Esophagus muscularis mucosa (tissue), 3 donors: ENCODE measurements at regions not wholly inside any gene's neighbourhood (a gene's known extent, or its start where the extent isn't known, plus 50 kb on each side); places are given as distances from the start of the nearest gene placed in this dataset.

Experiments used
- POLR2AphosphoS5 ChIP-seq, 2 donors: sonication (generic); formaldehyde crosslinking; IDR thresholded peaks; one replicate each; pipeline ENCODE4 v1.6.1; 2017; ENCODE audit warnings: antibody characterized with exemption in 2 of 2
- TF ChIP-seq, protein P1 (sequence below), 3 experiments: fragments of 200-600 bp in 2 of 3; fragments of 450-650 bp in 1 of 3; sonication (generic) in 2 of 3; IDR thresholded peaks; one replicate each; pipeline ENCODE4 v1.5.1; 2017 to 2019; ENCODE audit warnings: antibody characterized with exemption in 3 of 3, mild to moderate bottlenecking in 2 of 3, moderate library complexity in 1 of 3

DNA sequence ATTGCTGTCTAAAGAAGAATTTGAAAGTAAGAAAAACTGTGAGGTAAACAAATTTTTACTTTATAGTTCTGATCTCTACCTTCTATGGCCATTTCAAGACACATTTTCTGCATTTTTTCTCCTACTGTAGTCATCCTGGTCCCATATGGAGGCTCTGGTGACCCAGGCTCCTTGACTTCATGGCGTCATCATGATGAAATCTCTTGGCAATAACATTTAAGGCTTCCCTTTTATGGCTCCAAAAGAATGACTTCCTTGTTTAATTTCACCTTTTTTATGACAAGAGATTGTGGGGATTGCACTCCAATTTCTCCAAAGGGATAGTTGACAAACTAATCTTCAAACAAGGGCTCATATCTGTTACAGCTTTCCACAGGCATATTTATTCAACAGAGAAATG lies 143.0 kb upstream of the SCN7A start:
- TF ChIP-seq, protein P1, sequence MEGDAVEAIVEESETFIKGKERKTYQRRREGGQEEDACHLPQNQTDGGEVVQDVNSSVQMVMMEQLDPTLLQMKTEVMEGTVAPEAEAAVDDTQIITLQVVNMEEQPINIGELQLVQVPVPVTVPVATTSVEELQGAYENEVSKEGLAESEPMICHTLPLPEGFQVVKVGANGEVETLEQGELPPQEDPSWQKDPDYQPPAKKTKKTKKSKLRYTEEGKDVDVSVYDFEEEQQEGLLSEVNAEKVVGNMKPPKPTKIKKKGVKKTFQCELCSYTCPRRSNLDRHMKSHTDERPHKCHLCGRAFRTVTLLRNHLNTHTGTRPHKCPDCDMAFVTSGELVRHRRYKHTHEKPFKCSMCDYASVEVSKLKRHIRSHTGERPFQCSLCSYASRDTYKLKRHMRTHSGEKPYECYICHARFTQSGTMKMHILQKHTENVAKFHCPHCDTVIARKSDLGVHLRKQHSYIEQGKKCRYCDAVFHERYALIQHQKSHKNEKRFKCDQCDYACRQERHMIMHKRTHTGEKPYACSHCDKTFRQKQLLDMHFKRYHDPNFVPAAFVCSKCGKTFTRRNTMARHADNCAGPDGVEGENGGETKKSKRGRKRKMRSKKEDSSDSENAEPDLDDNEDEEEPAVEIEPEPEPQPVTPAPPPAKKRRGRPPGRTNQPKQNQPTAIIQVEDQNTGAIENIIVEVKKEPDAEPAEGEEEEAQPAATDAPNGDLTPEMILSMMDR (IDR thresholded peaks at IDR 0.05): no peak
- no peak for TF ChIP-seq POLR2AphosphoS5 (IDR thresholded peaks at IDR 0.05)
